Osteoblast (primary cell): ENCODE measurements at regions not wholly inside any gene's neighbourhood (a gene's known extent, or its start where the extent isn't known, plus 50 kb on each side); places are given as distances from the start of the nearest gene placed in this dataset.

Experiments used
- DNase-seq: peaks from one replicate; pipeline ENCODE4 v3.0.0; 2011; ENCODE audit warnings: low spot score, mixed read lengths; ENCODE audit not compliant: insufficient read length; ENCODE audit errors: missing footprints
- H2AFZ ChIP-seq: 2 replicates; pipeline ENCODE4 v1.6.0; 2011; ENCODE audit warnings: mild to moderate bottlenecking, low read length
- H3K27ac ChIP-seq: 2 replicates; pipeline ENCODE4 v1.5.1; 2011; ENCODE audit warnings: mild to moderate bottlenecking, low read depth, low read length, moderate library complexity
- H3K27me3 ChIP-seq: 2 replicates; pipeline ENCODE4 v1.6.0; 2012; ENCODE audit warnings: mild to moderate bottlenecking, control low read depth, inconsistent platforms, low read length, moderate library complexity; ENCODE audit not compliant: insufficient read depth
- H3K36me3 ChIP-seq: 2 replicates; pipeline ENCODE4 v1.5.1; 2011; ENCODE audit warnings: mild to moderate bottlenecking, low read length, control low read depth, moderate library complexity; ENCODE audit not compliant: insufficient read depth
- H3K4me1 ChIP-seq: 2 replicates; pipeline ENCODE4 v1.5.1; 2011; ENCODE audit warnings: mild to moderate bottlenecking, low read length, control low read depth, moderate library complexity; ENCODE audit not compliant: insufficient read depth
- H3K4me2 ChIP-seq: 2 replicates; pipeline ENCODE4 v1.6.0; 2011; ENCODE audit warnings: mild to moderate bottlenecking, low read length; ENCODE audit not compliant: insufficient read depth
- H3K4me3 ChIP-seq: fragments of 200-600 bp; sonication (generic); 3 replicates; pipeline ENCODE4 v1.5.1; 2012; ENCODE audit warnings: mild to moderate bottlenecking, low read length, inconsistent platforms; ENCODE audit not compliant: insufficient read depth
- H3K79me2 ChIP-seq: 2 replicates; pipeline ENCODE4 v1.6.0; 2012; ENCODE audit warnings: mild to moderate bottlenecking, low read length, control low read depth, inconsistent platforms; ENCODE audit not compliant: insufficient read depth
- H3K9me3 ChIP-seq: 2 replicates; pipeline ENCODE4 v1.5.1; 2011; ENCODE audit warnings: low read depth, low read length, control low read depth
- H4K20me1 ChIP-seq: 2 replicates; pipeline ENCODE4 v1.6.0; 2012; ENCODE audit warnings: mild to moderate bottlenecking, low read length, control low read depth; ENCODE audit not compliant: insufficient read depth
- TF ChIP-seq, protein P1 (sequence below): IDR thresholded peaks from 2 replicates; pipeline ENCODE4 v1.5.1; 2011; ENCODE audit warnings: mild to moderate bottlenecking, low read depth, low read length, moderate library complexity; ENCODE audit errors: extremely low read depth

DNA sequence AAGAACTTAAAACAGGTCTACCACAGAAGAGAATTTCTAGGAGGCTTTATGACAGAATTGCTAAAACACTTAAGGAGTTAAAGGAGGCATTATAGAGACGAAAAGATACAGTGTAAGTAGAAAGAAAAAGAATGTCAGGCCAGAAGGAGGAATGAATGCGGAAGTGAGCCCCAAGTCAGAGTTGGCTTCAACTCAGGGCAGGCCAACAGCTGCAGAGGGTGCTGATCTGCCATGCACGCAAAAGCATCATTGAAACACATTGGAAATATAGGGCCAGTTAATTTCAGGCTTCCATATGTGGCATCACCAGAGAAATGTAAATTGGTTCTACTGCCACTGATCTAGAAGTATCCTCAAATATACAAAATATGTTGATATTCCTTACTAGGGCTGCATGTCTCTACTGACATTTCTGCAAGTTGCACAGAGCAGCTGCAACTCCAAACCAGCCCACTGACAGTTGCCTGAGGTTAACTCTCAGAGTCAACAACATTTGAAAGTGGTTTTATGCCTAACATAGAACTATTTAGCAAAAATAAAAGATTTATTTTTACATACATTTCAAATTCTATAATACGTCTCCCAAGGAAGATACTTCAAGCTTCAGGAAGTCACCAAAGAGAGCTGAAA, 324.1 kb downstream of the C11orf87 start:
- TF ChIP-seq, protein P1, sequence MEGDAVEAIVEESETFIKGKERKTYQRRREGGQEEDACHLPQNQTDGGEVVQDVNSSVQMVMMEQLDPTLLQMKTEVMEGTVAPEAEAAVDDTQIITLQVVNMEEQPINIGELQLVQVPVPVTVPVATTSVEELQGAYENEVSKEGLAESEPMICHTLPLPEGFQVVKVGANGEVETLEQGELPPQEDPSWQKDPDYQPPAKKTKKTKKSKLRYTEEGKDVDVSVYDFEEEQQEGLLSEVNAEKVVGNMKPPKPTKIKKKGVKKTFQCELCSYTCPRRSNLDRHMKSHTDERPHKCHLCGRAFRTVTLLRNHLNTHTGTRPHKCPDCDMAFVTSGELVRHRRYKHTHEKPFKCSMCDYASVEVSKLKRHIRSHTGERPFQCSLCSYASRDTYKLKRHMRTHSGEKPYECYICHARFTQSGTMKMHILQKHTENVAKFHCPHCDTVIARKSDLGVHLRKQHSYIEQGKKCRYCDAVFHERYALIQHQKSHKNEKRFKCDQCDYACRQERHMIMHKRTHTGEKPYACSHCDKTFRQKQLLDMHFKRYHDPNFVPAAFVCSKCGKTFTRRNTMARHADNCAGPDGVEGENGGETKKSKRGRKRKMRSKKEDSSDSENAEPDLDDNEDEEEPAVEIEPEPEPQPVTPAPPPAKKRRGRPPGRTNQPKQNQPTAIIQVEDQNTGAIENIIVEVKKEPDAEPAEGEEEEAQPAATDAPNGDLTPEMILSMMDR, result no peak
- Histone ChIP-seq H3K4me3 (no peak overlapping the region), H3K27ac (no peak overlapping the region), H3K79me2 (no peaks in the 10 kb centered on the region), H3K36me3 (no peaks in the 10 kb centered on the region), H3K27me3 (no peaks in the 10 kb centered on the region), H4K20me1 (no peaks in the 10 kb centered on the region), H2AFZ (no peak overlapping the region), H3K9me3 (no peaks in the 10 kb centered on the region), H3K4me2 (no peak overlapping the region), H3K4me1 (no peaks in the 10 kb centered on the region)
- no peak for DNase-seq

DNA sequence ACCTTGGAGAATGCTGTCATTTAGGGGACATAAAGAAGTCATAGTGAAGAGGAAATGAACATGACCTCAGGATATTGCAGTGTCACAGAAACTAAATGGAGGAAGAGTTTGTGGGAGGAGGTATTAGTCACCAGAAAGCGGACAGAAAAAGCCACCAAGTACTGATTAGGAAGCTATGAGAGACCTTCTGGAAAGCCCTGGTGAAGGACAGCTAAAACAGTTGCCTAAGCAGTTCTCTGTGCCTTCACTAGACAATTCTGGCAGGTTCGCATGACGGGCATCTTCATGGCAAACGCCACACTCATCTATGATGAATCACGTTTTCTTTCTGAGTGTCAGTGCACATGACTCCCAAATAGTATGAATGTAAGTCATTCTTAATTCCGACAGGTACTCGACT, 325.8 kb downstream of the C11orf87 start:
- TF ChIP-seq, protein P1, result no peak
- H3K79me2 ChIP-seq, result no peaks in the 10 kb centered on the region
- no peak overlapping the region for H2AFZ ChIP-seq
- no peaks in the 10 kb centered on the region for H3K27me3 ChIP-seq
- no peaks in the 10 kb centered on the region for H3K9me3 ChIP-seq
- no peak overlapping the region for H3K27ac ChIP-seq
- no peaks in the 10 kb centered on the region for H4K20me1 ChIP-seq
- no peak overlapping the region for H3K4me3 ChIP-seq
- no peak for DNase-seq
- no peak overlapping the region for H3K4me2 ChIP-seq
- no peaks in the 10 kb centered on the region for H3K4me1 ChIP-seq
- H3K36me3 ChIP-seq, result no peaks in the 10 kb centered on the region

DNA sequence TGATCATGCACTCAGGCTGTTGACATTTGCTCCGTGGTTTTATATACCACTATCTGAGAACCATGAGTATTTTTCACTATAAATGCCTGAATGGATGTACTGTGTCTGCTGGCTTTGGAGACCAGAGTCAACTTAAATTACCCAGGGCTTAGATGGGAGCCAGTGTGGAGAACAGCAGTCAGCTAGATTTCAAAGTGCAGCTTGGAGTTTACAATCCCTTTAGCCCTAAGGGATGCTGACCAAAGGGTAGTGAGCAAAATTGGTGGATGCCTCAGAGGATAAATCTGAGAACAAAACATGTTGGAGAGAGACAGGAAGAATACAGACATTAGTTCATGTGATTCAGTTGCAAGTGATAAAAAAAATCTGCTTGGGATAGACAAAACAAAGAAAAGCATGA, 327.5 kb downstream of the C11orf87 start:
- Histone ChIP-seq H3K4me2 (no peak overlapping the region), H2AFZ (no peak overlapping the region), H3K27me3 (no peaks in the 10 kb centered on the region), H3K4me1 (no peaks in the 10 kb centered on the region), H3K9me3 (no peaks in the 10 kb centered on the region), H4K20me1 (no peaks in the 10 kb centered on the region), H3K36me3 (no peaks in the 10 kb centered on the region), H3K27ac (no peak overlapping the region), H3K79me2 (no peaks in the 10 kb centered on the region), H3K4me3 (no peak overlapping the region)
- no peak for DNase-seq
- TF ChIP-seq, protein P1, result no peak

DNA sequence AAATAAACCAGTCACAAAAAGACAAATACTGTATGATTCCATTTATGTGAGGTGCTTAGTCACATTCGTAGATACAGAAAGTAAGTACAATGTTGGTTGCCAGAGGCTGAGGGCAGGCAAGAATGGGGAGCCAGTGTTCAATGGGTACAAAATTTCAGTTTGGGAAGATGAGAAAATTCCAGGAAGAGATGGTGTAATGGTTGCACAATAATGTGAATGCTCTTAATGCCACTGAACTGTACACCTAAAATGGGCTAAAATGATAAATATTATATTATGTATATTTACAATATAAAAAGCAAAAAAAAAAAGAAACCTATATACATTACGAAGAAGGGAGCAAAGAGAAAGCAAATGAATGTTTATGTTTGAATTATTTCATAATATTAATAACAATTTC, 329.0 kb downstream of the C11orf87 start:
- Histone ChIP-seq H3K79me2 (no peaks in the 10 kb centered on the region), H2AFZ (no peak overlapping the region), H3K27ac (no peak overlapping the region), H3K9me3 (no peaks in the 10 kb centered on the region), H3K4me3 (no peak overlapping the region), H3K4me1 (no peaks in the 10 kb centered on the region), H3K36me3 (no peaks in the 10 kb centered on the region), H3K27me3 (no peaks in the 10 kb centered on the region), H3K4me2 (no peak overlapping the region), H4K20me1 (no peaks in the 10 kb centered on the region)
- no peak for DNase-seq
- TF ChIP-seq, protein P1, result no peak
